GM21381 (cell line): ENCODE measurements at regions not wholly inside any gene's neighbourhood (a gene's known extent, or its start where the extent isn't known, plus 50 kb on each side); places are given as distances from the start of the nearest gene placed in this dataset.
"Not testable (repeated sequence)": the region's sequence is repeated elsewhere in the genome, so short reads cannot be mapped to it uniquely, and the experiment has no call there.

Experiments used
- ATAC-seq: cut with Tn5 transposase; IDR thresholded peaks from one replicate; pipeline ENCODE4 v1.9.1; 2021; ENCODE audit warnings: mild to moderate bottlenecking, moderate library complexity; ENCODE audit not compliant: unreplicated experiment

GRCh38 chr15:100766243-100767000, 113.2 kb upstream of the ALDH1A3 start:
- no peak for ATAC-seq

GRCh38 chr15:100767001-100767825, 112.4 kb upstream of the ALDH1A3 start:
- ATAC-seq: no peak

- no peak for ATAC-seq
Observed at GRCh38 chr15:100768501-100768931, 111.1 kb upstream of the ALDH1A3 start.

- ATAC-seq: no peak
Observed at GRCh38 chr15:100769043-100769974, 110.3 kb upstream of the ALDH1A3 start.

- ATAC-seq: no peak
Observed at GRCh38 chr15:100769975-100770340, 109.7 kb upstream of the ALDH1A3 start.

GRCh38 chr15:100770661-100771584, 108.7 kb upstream of the ALDH1A3 start:
- ATAC-seq: no peak

- no peak for ATAC-seq
Observed at GRCh38 chr15:100771746-100772145, 107.9 kb upstream of the ALDH1A3 start.

GRCh38 chr15:100772478-100772877, 107.2 kb upstream of the ALDH1A3 start:
- ATAC-seq: no peak

GRCh38 chr15:100772892-100773520, 106.6 kb upstream of the ALDH1A3 start:
- no peak for ATAC-seq

GRCh38 chr15:100774044-100774443, 105.6 kb upstream of the ALDH1A3 start:
- not testable (repeated sequence) for ATAC-seq

- no peak for ATAC-seq
Observed at GRCh38 chr15:100775581-100776185, 103.9 kb upstream of the ALDH1A3 start.

- no peak for ATAC-seq
Observed at GRCh38 chr15:100777821-100778220, 101.8 kb upstream of the ALDH1A3 start.

- ATAC-seq: no peak
Observed at GRCh38 chr15:100778831-100779288, 100.8 kb upstream of the ALDH1A3 start.

- no peak for ATAC-seq
Observed at GRCh38 chr15:100779331-100780207, 100.1 kb upstream of the ALDH1A3 start.

- no peak for ATAC-seq
Observed at GRCh38 chr15:100780208-100780800, 99.3 kb upstream of the ALDH1A3 start.

GRCh38 chr15:100781061-100781960, 98.3 kb upstream of the ALDH1A3 start:
- ATAC-seq: no peak
